OCI-LY7 (cell line): ENCODE measurements at regions not wholly inside any gene's neighbourhood (a gene's known extent, or its start where the extent isn't known, plus 50 kb on each side); places are given as distances from the start of the nearest gene placed in this dataset.

Experiments used
- BruUV-seq: library from RNA; stranded (reverse); fragments of 400-500 nt; replicated peaks from 2 replicates; lab custom pipeline; 2021; lab: Mats Ljungman, UMichigan
- CTCF ChIA-PET: fragments of 300-600 bp; sonication (Branson Sonifier 250); formaldehyde crosslinking; loops from one replicate; lab custom pipeline; 2022; ENCODE audit warnings: antibody characterized with exemption; ENCODE audit not compliant: unreplicated experiment; lab: Charles Lee
- POLR2A ChIA-PET: fragments of 300-600 bp; sonication (Branson Sonifier 250); formaldehyde crosslinking; loops from one replicate; lab custom pipeline; 2022; ENCODE audit warnings: antibody characterized with exemption; lab: Charles Lee
- DNase-seq: peaks from one replicate; pipeline ENCODE4 v3.0.0-alpha.2; 2015; ENCODE audit warnings: low spot score
- H2AFZ ChIP-seq: fragments of 200-600 bp; sonication (generic), shearing (Covaris generic); 2 replicates; pipeline ENCODE4 v1.6.1; 2014; ENCODE audit warnings: mild to moderate bottlenecking, antibody characterized with exemption, low read length, moderate library complexity
- H3K27ac ChIP-seq: fragments of 200-600 bp; sonication (generic); 2 replicates; pipeline ENCODE4 v1.5.1; 2014; ENCODE audit warnings: mixed run types, low read depth, mild to moderate bottlenecking, moderate library complexity, low read length, inconsistent platforms; ENCODE audit not compliant: poor library complexity, severe bottlenecking
- H3K36me3 ChIP-seq: fragments of 200-600 bp; sonication (generic); 2 replicates; pipeline ENCODE4 v1.6.1; 2014; ENCODE audit warnings: mild to moderate bottlenecking, antibody characterized with exemption, low read length, moderate library complexity, mixed read lengths; ENCODE audit not compliant: insufficient read depth
- H3K4me1 ChIP-seq: fragments of 200-600 bp; sonication (generic); 2 replicates; pipeline ENCODE4 v1.5.1; 2014; ENCODE audit warnings: mild to moderate bottlenecking, low read length; ENCODE audit not compliant: insufficient read depth, poor library complexity, severe bottlenecking
- H3K4me2 ChIP-seq: fragments of 200-600 bp; sonication (generic); 2 replicates; pipeline ENCODE4 v1.6.1; 2014; ENCODE audit warnings: mild to moderate bottlenecking, low read length
- H3K4me3 ChIP-seq: fragments of 200-600 bp; sonication (generic); 2 replicates; pipeline ENCODE4 v1.5.1; 2014; ENCODE audit warnings: mild to moderate bottlenecking, low read depth, low read length; ENCODE audit not compliant: poor library complexity, severe bottlenecking
- H3K79me2 ChIP-seq: fragments of 200-600 bp; sonication (generic); 2 replicates; pipeline ENCODE4 v1.6.1; 2016; ENCODE audit warnings: low read depth, mild to moderate bottlenecking, low read length, moderate library complexity, mixed read lengths; ENCODE audit not compliant: insufficient read depth
- H3K9me2 ChIP-seq: fragments of 200-600 bp; sonication (generic); 2 replicates; pipeline ENCODE4 v1.6.1; 2016; ENCODE audit warnings: mild to moderate bottlenecking, low read length, mixed read lengths; ENCODE audit not compliant: insufficient read depth
- H3K9me3 ChIP-seq: fragments of 200-600 bp; sonication (generic); 2 replicates; pipeline ENCODE4 v1.6.1; 2014; ENCODE audit warnings: mild to moderate bottlenecking, mixed run types, low read length, mixed read lengths
- H4K20me1 ChIP-seq: fragments of 200-600 bp; sonication (generic); 2 replicates; pipeline ENCODE4 v1.6.1; 2014; ENCODE audit warnings: mild to moderate bottlenecking, antibody characterized with exemption, low read length, moderate library complexity, mixed read lengths; ENCODE audit not compliant: insufficient read depth
- EZH2phosphoT487 ChIP-seq: fragments of 200-600 bp; sonication (generic); IDR thresholded peaks from 2 replicates; pipeline ENCODE4 v1.6.1; 2018; ENCODE audit warnings: low read depth, borderline replicate concordance, mild to moderate bottlenecking, mixed run types, antibody characterized with exemption, low read length, moderate library complexity, mixed read lengths
- intact Hi-C: fragments of 100-400 bp; cut with micrococcal nuclease; formaldehyde crosslinking; loops from one replicate; pipeline ENCODE4 v1.10.0; 2022; ENCODE audit not compliant: unreplicated experiment
- TF ChIP-seq, protein P1 (sequence below): fragments of 200-600 bp; sonication (generic); conservative IDR thresholded peaks from 2 replicates; pipeline ENCODE4 v1.5.1; 2014; ENCODE audit warnings: mild to moderate bottlenecking, antibody characterized with exemption, low read length, moderate library complexity, mixed read lengths

GRCh38 chr5:61228229-61228628 is 66.0 kb upstream of the SMIM15 start:
- Histone ChIP-seq H3K36me3 (no peaks in the 10 kb centered on the region), H3K9me3 (no peaks in the 10 kb centered on the region), H3K4me3 (no peak overlapping the region), H2AFZ (no peak overlapping the region), H3K9me2 (no peaks in the 10 kb centered on the region), H3K79me2 (no peaks in the 10 kb centered on the region), H3K4me1 (no peaks in the 10 kb centered on the region), H4K20me1 (no peaks in the 10 kb centered on the region), H3K4me2 (no peak overlapping the region), H3K27ac (no peak overlapping the region)
- POLR2A ChIA-PET = no interaction called here
- BruUV-seq = no TSS peak
- CTCF ChIA-PET = no interaction called here
- intact Hi-C loops = no loop called here
- no peak for TF ChIP-seq EZH2phosphoT487
- TF ChIP-seq, protein P1, sequence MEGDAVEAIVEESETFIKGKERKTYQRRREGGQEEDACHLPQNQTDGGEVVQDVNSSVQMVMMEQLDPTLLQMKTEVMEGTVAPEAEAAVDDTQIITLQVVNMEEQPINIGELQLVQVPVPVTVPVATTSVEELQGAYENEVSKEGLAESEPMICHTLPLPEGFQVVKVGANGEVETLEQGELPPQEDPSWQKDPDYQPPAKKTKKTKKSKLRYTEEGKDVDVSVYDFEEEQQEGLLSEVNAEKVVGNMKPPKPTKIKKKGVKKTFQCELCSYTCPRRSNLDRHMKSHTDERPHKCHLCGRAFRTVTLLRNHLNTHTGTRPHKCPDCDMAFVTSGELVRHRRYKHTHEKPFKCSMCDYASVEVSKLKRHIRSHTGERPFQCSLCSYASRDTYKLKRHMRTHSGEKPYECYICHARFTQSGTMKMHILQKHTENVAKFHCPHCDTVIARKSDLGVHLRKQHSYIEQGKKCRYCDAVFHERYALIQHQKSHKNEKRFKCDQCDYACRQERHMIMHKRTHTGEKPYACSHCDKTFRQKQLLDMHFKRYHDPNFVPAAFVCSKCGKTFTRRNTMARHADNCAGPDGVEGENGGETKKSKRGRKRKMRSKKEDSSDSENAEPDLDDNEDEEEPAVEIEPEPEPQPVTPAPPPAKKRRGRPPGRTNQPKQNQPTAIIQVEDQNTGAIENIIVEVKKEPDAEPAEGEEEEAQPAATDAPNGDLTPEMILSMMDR = no peak
- no peak for DNase-seq

GRCh38 chr5:61228691-61229280 is 66.5 kb upstream of the SMIM15 start:
- H4K20me1 ChIP-seq = no peaks in the 10 kb centered on the region
- TF ChIP-seq EZH2phosphoT487 = no peak
- TF ChIP-seq, protein P1 = no peak
- no peaks in the 10 kb centered on the region for H3K79me2 ChIP-seq
- no peaks in the 10 kb centered on the region for H3K9me3 ChIP-seq
- no peak overlapping the region for H3K27ac ChIP-seq
- DNase-seq = no peak
- no peak overlapping the region for H3K4me2 ChIP-seq
- H3K9me2 ChIP-seq = no peaks in the 10 kb centered on the region
- intact Hi-C loops = no loop called here
- H3K36me3 ChIP-seq = no peaks in the 10 kb centered on the region
- H3K4me3 ChIP-seq = no peak overlapping the region
- ChIA-PET POLR2A (no interaction called here), CTCF (no interaction called here)
- H2AFZ ChIP-seq = no peak overlapping the region
- BruUV-seq = no TSS peak
- H3K4me1 ChIP-seq = no peaks in the 10 kb centered on the region

GRCh38 chr5:61229416-61229815 is 67.1 kb upstream of the SMIM15 start:
- DNase-seq = no peak
- no peak overlapping the region for H2AFZ ChIP-seq
- no peaks in the 10 kb centered on the region for H3K79me2 ChIP-seq
- H3K36me3 ChIP-seq = no peaks in the 10 kb centered on the region
- BruUV-seq = no TSS peak
- POLR2A ChIA-PET = no interaction called here
- TF ChIP-seq, protein P1 = no peak
- no peak for TF ChIP-seq EZH2phosphoT487
- CTCF ChIA-PET = no interaction called here
- H4K20me1 ChIP-seq = no peaks in the 10 kb centered on the region
- H3K9me3 ChIP-seq = no peaks in the 10 kb centered on the region
- intact Hi-C loops = no loop called here
- H3K4me3 ChIP-seq = no peak overlapping the region
- no peak overlapping the region for H3K27ac ChIP-seq
- H3K4me2 ChIP-seq = no peak overlapping the region
- H3K9me2 ChIP-seq = no peaks in the 10 kb centered on the region
- H3K4me1 ChIP-seq = no peaks in the 10 kb centered on the region
